Pulmonary artery endothelial cell (primary cell): ENCODE measurements at regions not wholly inside any gene's neighbourhood (a gene's known extent, or its start where the extent isn't known, plus 50 kb on each side); places are given as distances from the start of the nearest gene placed in this dataset.
"Not testable (repeated sequence)": the region's sequence is repeated elsewhere in the genome, so short reads cannot be mapped to it uniquely, and the experiment has no call there.

Experiments
- DNase-seq: peaks from one replicate; pipeline ENCODE4 v3.0.0-alpha.2; 2011; ENCODE audit warnings: low read depth, low spot score

DNA sequence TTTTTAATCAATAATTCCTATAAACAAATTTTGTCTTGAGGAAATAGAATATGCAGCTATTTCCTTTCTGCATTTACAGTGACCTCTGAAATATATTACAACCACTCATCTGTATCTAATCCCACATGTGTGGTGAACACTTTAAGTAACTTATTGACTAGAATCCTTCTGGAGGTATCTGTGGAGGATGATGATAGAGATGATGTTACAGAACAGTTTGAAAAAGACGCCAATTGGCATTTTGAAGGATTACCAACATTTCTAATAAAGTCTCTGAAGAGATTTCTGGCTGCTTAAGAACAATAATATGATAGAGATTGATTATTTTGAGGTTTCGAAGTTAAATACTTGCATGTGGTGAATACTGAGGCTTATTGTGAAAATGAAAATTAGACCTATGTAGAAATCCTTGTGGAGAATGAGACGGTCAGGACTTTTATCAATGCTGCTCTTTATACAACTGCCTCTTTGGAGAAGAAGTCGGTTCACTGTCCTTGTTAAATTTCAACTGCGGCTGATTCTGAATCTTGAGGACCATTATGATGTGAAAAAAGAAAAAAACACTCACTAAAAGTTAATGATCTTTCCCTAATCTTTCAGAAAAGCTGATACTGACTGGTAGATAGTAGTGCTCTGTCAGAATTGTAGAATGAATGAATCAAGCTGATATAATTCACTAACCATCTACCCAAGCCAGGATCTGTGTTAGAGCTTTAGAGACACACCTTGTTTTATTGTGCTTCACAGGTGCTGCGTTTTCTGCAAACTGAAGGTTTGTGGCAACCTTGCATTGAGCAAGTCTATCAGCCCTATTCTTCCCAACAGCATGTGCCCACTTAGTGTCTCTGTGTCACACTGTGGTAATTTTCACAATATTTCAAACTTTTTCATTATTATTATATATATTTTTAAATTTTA lies 204.7 kb downstream of the SPRY1 start:
- DNase-seq = no peak

DNA sequence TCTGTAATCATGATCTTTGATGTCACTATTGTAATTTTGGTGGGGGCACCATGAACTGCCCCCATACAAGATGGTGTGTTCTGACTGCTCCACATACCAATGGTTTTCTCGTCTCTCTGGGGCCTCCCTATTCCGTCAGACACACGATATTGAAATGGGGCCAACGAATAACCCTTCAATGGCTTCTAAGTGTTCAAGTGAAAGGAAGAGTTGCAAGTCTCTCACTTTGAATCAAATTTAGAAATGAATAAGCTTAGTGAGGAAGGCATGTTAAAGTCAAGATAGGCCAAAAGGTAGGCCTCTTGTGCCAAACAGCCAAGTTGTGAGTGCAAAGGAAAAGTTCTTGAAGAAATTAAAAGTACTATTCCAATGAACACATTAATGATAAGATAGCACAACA lies 205.4 kb downstream of the SPRY1 start:
- DNase-seq = no peak

DNA sequence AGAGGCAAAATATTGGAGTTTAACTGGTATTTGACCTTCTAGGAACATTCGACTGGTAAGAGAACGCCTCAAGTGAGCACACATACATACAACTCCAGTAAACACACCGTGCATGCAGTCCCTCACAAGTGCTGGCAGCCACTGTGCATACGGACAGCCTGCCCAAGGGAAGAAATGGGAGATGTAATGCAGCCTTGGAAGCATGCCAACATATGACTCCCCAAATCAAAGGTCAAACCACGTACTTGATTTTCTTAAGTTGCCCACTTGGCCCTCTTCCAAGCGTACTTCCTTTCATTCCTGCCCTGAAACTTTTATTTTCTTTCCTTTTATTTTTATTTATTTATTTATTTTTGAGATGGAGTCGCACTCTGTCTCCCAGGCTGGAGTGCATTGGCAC lies 206.6 kb downstream of the SPRY1 start:
- no peak for DNase-seq

DNA sequence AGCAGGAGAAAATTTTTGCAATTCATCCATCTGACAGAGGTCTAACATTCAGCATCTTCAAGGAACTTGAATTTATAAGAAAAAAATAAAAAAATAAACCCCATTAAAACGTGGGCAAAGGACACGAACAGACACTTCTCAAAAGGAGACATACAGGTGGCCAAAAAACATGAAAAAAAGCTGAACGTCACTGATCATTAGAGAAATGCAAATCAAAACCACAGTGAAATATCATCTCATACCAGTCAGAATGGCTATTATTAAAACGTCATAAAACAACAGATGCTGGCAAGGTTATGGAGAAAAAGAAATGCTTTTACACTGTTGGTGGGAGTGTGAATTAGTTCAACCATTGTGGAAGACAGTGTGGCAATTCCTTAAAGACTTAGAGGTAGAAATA lies 209.2 kb downstream of the SPRY1 start:
- not testable (repeated sequence) for DNase-seq

DNA sequence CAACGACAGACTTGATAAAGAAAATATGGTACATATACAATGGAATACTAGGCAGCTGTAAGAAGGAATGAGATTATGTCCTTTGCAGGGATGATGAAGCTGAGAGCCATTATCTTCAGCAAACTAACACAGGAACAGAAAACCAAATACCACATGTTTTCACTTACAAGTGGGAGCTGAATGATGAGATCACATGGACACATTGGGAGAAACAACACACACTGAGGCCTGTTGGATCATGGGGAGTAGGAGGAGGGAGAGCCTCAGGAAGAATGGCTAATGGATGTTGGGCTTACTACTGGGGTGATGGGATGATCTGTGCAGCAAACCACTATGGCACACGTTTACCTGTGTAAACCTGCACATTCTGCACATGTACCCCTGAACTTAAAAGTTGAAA lies 209.7 kb downstream of the SPRY1 start:
- no peak for DNase-seq

DNA sequence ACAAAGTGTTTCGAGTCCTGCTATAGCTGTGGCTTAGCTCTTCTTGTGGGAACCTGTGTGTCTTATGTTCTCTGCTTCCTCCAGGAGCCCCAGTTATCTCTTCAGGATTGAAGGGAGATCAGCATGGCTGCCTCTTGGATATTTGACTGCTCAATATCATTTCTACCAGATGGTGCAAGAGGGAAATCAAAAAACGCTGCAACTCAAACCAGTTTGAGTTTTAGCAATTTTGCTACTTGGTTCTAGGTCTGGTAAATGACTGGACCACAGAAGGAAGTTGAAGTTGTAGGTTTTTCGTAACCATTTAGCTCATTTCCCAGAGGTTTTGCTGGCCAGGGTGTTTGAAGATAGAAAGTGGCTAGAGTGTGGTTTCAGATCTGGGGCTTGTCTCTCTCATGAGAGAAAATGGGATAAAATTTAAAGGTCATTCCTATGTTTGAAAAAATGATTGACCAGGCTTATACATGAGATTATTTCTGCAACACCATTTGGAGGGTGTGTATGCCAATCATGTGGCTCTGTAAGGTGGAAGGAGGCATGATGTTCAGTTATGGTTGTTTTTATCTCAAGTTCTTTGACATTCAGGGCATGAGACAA lies 210.4 kb downstream of the SPRY1 start:
- DNase-seq = no peak

DNA sequence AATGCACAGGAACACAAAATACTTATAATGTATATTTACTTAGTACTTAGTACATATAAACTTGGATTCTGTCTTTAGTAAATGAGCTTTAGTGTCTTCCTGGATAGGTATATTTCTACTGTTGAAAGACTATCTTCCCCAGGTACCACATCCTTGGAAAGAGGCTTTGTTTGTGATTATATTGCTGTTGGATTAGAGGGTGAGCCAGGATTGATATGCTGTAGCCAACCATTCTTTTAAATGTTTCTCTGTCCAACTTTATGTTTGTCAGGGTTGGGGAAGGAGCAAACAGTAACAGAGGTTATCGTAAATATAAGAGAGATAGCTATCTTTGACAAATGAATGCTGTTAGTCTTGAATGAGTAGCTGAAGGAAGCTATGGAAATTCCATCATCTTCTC lies 213.2 kb downstream of the SPRY1 start:
- no peak for DNase-seq

DNA sequence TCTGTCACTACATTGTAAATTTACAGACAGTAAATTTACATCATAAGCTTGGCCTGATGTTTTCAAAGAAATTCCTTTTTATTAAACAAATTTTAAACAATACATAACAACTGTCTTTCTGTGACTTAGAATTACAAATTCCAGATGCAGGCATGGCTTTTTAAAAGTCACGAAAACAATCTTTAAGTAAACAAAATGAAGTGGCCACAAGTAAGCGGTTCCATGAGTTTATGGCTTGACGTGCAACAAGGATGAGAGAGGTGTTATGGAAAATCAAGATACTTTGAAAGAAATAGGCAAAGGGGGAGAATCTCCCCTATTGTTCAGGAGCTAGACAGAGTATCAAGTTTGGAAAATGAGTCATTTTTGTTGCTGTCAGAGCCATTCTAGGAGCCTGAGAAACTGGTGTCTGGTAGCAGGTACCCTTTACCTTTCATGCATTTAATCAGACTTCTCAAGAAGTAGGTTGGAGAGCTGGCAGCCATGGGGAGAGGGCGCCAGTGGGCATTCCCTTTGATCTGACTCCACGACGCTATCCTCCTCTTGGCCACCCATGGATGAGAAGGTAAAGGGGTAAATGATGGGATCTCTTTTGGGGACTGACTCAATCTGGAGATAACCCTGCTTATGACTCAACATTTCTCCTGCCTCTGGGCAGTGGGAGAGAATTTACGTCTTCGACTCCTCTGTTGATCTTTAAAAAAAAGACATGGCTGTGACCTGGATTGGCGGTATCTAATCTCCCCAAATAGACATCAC lies 217.2 kb downstream of the SPRY1 start:
- DNase-seq = no peak

DNA sequence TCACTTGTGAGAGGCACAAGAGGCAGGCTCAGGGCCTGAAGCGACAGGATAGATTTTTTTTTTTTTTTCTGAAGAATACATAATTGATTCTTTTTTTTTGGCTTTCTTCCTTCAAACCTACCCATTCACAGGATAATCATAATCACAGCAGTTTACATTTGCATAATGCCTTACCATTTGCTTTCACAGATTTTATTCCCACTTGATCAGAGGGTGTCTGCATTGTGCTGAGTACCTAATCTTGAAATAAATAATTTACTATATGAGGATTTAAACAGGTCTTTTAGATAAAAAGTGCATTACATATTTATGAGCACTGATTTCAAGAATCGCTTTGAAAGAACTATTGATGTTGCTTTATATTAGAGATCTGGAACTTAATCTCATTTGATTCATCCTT lies 219.3 kb downstream of the SPRY1 start:
- DNase-seq = no peak

DNA sequence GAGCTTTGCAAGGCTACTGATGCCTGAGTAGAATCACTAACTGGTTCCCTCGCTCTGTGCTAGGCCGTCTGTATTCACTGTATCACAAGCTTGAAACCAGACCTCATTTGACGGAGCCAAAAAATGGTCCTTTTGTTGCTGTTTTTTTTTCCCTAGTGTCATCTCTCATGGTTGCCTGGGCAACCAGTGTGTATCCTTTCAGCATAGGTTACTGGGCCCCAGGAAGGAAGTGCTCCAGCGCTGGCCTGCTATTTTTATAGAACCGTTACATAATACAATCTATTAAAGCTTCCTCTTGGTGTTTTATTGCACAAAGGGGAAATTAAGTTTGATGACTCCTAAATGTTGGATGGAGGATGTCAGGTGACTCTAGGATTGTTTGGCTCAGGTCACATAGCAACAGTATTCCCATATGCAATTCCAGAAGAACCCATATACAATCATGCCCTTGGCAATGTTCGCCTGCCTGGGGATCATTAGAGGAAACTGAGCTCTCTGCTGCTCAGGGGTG lies 220.4 kb downstream of the SPRY1 start:
- peak; percentile 67 for DNase-seq

DNA sequence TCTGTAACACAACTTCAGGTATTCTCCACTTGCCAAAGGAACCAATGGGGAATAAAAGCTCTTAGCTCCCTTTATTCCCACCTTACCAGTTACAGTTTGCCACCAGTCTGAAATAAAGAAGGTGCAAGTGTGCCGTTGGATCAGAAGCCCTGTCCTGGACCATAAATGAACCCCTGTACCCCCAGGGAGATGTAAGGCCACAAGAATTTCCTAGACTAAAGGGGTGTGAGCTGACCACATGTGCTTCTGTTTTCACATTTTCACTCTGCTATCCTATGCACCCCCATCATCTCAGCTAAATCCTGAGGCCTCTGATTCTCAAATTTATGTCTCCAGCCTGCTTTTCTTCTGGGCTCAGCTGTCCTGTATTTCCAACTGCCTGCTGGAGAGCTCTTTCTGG lies 221.2 kb downstream of the SPRY1 start:
- no peak for DNase-seq

DNA sequence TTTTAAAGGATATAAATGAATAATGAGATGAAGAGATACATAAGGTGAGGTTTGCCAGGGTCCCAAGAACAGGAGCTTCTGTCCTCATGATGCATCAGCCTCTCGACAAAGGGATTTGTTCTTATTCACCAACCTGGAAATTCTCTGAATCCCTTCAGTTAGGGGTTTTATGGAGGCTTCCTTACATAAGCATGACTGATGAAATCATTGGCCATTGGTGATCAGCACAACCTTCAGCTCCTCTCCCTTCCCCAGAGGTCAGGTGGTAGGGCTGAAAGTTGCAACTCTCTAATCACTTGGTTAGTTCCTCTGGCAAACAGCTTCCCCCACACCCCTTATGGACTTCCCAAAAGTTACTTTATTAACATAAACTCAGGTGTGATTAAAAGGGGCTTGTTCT lies 222.0 kb downstream of the SPRY1 start:
- DNase-seq = no peak

DNA sequence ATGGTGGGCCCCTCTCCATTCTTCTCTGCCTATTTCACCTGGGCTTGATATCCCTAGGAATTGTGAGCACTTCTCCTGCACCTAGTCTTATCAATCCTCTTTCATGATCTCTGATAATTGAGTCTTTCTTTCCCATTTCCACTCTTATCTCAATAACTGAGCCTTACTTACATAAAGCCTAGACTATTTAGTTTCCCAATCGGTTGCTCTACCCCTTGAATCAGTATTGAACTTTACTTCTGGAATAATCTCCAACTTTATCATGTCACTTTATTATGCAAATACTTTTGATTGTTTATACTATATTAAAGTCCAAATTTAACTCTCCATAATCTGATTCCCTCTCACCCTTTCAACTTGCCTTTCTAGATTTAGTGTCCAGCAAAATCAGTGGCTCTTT lies 222.7 kb downstream of the SPRY1 start:
- no peak for DNase-seq

DNA sequence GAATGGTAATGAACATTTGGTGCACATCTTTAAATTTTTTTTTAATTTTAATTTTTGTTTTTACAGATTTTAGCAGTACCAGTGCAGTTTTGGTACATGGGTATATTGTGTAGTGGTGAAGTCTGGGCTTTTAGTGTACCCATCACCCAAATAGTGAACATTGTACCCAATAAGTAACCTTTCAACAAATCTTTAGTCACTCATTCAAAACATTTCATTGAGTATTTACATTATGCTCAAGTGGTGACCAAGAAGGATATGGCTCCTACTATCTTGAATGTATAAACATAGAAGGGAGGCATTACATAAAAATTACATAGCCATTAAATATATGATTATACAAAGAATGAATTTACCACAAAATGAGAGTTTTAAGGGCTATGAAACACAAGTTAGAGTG lies 223.3 kb downstream of the SPRY1 start:
- DNase-seq = no peak

DNA sequence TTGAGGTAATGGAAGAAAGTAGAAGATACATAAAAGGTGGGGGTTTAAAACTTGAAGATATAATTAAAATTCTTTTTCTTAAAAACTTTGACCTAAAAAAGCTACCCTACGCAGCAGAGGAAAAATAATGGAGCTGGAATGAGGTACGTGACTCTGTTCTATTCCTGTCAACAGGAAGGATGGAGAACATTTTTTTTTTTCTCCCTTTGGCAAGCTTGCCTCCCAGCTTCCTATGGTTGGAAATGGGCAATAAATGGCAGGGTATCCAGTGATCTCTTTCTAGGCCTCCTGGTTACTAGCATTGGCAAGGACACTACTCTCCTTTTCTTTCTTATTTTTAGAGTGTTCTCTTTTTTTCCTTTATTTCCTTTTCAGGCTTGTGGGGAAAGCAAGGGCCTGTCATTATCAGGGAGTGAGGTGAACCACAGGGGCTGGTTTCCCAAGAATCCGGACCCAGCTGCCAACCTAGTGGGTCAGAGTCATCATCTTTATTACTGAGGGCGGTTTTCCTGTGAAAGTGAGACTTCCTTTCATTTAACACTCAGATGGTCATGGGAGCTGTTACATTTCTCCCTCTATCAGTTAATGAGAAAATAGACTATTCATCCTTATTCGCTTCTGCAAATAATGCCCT lies 224.6 kb downstream of the SPRY1 start:
- peak; percentile 54 for DNase-seq

DNA sequence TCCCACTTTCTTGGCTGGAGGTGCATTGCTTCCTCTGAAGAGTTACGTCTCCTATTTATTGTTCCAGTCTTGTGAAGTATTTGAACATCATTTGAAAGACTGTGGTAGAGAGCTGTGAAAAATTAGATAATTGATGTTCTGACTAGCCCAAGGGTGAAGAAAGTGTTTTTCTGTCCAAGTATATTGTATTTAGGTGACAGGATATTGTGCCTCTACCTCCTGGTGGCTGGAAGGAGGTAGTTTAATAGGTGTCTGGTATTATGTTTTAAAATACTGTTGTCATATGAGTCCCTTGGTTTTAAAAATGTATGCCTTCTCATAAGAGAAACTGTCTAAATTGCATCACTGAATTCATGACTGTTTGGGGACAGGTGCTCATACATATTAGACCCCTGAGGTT lies 226.0 kb downstream of the SPRY1 start:
- no peak for DNase-seq

DNA sequence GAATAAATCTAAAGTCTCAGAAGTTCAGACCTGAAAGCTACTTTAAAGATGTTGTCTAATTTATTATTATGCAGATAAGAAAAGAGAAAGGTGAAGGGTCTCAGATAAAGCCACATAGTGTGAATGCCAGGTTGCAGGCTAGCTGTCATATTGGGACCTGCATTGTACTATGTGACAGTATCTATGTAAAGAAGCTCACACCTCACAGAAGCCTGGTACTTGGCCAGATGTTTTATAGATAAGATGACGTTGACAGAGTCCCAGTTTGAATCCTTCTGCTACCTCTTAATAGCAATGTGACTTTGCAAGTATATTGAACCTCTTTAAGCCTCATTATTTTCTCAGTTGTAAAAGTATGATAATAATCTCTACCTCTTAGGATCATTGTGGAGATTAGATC lies 227.0 kb downstream of the SPRY1 start:
- no peak for DNase-seq

DNA sequence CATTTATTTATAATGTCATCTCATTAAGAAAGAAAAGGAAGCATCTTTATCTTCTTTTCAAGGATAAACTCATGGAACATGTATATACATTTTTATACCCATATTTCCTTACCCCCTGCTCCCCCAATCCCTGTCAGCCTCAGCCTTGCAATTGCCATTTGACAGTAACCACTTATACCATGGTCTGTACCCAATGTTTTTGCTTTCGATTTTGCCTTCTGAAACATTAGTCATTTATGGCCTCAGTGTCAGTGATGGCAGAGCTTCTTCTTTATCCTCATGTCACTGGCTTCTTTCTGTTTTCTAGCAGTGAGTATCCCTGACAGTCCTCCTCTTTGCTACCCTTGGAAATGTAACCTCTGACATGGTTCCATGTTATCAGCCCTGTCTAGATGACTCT lies 228.4 kb downstream of the SPRY1 start:
- no peak for DNase-seq

DNA sequence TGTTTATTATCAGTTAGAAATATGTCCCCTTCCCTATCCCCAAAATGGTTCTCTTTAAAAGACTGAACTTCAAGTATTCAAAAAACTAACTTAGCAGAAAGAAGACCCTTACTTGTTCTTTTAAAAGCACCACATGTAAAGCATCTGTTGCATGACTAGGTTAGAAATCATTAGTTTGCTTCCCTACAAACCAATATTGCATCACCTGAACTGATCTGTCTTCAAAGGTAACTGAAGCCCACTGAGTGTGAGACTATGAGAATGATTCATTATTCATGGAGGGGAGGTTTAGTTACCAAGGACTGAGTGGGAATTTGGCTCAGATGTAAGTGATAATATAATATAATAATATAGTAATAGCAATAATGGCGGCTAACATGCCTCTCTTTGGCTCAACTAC lies 231.7 kb downstream of the SPRY1 start:
- no peak for DNase-seq

DNA sequence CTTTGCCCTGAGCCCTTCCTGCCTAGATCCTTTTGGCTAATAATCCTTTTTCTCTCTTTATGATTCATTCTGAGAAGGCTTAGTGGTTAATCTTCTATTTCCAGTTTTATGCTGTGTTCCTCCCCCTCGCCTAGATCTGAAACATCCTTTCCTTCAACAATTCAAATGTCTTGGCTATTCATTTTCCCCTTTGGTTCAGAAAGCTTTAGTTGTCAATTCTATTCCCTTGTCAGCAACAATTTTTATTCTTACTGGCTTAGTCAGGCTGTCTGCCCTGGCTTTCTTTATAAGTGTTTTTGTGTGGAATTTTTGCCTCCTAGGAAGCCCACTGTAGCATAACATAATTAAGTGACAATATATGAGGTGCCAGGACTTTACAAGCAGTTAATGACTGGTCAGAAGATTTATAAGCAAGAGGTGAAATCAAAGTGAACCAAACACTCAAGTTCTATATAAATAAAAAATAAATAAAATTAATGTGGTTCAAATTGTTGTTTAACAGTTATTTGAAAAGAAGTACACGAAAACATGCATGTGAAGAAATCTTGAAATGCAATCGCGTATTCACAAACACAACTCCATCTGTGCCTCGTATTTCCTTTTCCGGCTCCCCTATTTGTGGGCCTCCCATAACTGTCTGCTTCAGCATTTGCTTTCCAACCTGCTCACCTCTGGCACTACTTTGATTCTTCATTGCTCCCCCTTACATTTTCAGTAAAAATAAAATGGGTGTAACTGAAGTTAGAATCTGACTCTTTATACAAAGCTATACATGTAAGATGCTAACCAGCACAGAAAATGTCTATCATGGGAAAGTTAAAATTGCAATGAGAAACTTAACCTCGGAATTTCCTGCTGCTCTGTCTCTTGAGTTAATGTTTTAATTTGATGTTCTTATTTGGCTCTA lies 235.4 kb downstream of the SPRY1 start:
- DNase-seq = no peak

DNA sequence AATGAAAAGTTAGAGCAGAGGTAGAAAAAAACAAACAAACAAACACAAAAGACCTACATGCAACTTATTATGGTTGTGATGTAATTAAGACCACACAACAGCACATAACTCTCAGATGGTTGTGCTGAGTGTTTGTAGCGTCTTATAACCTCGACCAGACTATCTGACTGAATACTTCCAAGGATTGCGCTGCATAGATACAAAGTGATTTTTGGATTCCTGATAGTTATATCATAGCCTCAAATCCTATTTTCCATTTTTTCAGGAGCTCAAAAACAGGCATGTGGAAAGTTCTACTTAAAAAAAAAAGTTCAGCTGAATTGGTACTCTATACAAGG lies 236.1 kb downstream of the SPRY1 start:
- no peak for DNase-seq
